IPS DF 4.7 (cell line): ENCODE measurements at regions not wholly inside any gene's neighbourhood (a gene's known extent, or its start where the extent isn't known, plus 50 kb on each side); places are given as distances from the start of the nearest gene placed in this dataset.

ENCODE experiments used
- DNase-seq: peaks from one replicate; pipeline ENCODE4 v3.0.0-alpha.2; 2013; ENCODE audit warnings: low spot score; ENCODE audit errors: extremely low read depth

GRCh38 chr11:32039149-32039548, 51.7 kb upstream of the RCN1 start:
- DNase-seq: no peak

GRCh38 chr11:32034680-32035079, 56.2 kb upstream of the RCN1 start:
- DNase-seq: no peak

GRCh38 chr11:32034149-32034548, 56.7 kb upstream of the RCN1 start:
- no peak for DNase-seq

- no peak for DNase-seq
These were observed 57.4 kb upstream of the RCN1 start for GRCh38 chr11:32033491-32033890.

GRCh38 chr11:32033067-32033466, 57.8 kb upstream of the RCN1 start:
- DNase-seq: no peak

GRCh38 chr11:32032478-32032877, 58.4 kb upstream of the RCN1 start:
- no peak for DNase-seq

- DNase-seq: no peak
These were observed 58.8 kb upstream of the RCN1 start for GRCh38 chr11:32032052-32032451.

GRCh38 chr11:32030875-32031503, 59.9 kb upstream of the RCN1 start:
- DNase-seq: no peak

- DNase-seq: no peak
These were observed 61.2 kb upstream of the RCN1 start for GRCh38 chr11:32029721-32030120.

- no peak for DNase-seq
These were observed 62.7 kb upstream of the RCN1 start for GRCh38 chr11:32028201-32028600.

- DNase-seq: no peak
These were observed 64.1 kb upstream of the RCN1 start for GRCh38 chr11:32026766-32027165.

- DNase-seq: no peak
These were observed 65.9 kb upstream of the RCN1 start for GRCh38 chr11:32024948-32025347.

- DNase-seq: no peak
These were observed 67.2 kb upstream of the RCN1 start for GRCh38 chr11:32023370-32024305.

GRCh38 chr11:32018672-32019071, 72.2 kb upstream of the RCN1 start:
- no peak for DNase-seq

GRCh38 chr11:32016111-32016510, 74.8 kb upstream of the RCN1 start:
- no peak for DNase-seq

GRCh38 chr11:32015427-32015826, 75.4 kb upstream of the RCN1 start:
- no peak for DNase-seq

- DNase-seq: no peak
These were observed 77.3 kb upstream of the RCN1 start for GRCh38 chr11:32013603-32014002.

GRCh38 chr11:32012049-32012448, 78.8 kb upstream of the RCN1 start:
- no peak for DNase-seq

- no peak for DNase-seq
These were observed 81.9 kb upstream of the RCN1 start for GRCh38 chr11:32008880-32009551.

GRCh38 chr11:32006799-32007388, 84.0 kb upstream of the RCN1 start:
- peak; percentile 25 for DNase-seq

GRCh38 chr11:32005786-32006416, 85.0 kb upstream of the RCN1 start:
- no peak for DNase-seq
